Spleen (tissue), 11 donors: ENCODE measurements at regions not wholly inside any gene's neighbourhood (a gene's known extent, or its start where the extent isn't known, plus 50 kb on each side); places are given as distances from the start of the nearest gene placed in this dataset.

Experiments used
- DNase-seq: peaks from one replicate; pipeline ENCODE4 v3.0.0-alpha.2; 2020
- H3K27ac ChIP-seq, 8 donors: fragments of 200-600 bp; sonication (generic) in 7 of 8; 1 replicate in 4 of 8; 2 replicates in 4 of 8; pipeline versions ENCODE4 v1.5.0 to v1.8.0; 2016 to 2021; ENCODE audit warnings: inconsistent platforms in 4 of 8, mild to moderate bottlenecking in 4 of 8, moderate library complexity in 1 of 8
- H3K27me3 ChIP-seq, 7 donors: fragments of 200-600 bp; sonication (generic) in 6 of 7; replicated peaks in 1 of 7; 1 replicate in 4 of 7; 2 replicates in 3 of 7; pipeline versions ENCODE4 v1.5.0 to v1.8.0; 2016 to 2021; ENCODE audit warnings: inconsistent platforms in 3 of 7, mild to moderate bottlenecking in 1 of 7
- H3K36me3 ChIP-seq, 6 donors: fragments of 200-600 bp; sonication (generic) in 5 of 6; 1 replicate in 4 of 6; 2 replicates in 2 of 6; pipeline versions ENCODE4 v1.5.0 to v1.8.0; 2016 to 2021; ENCODE audit warnings: inconsistent platforms in 2 of 6
- H3K4me1 ChIP-seq, 6 donors: fragments of 200-600 bp; sonication (generic) in 5 of 6; 1 replicate in 3 of 6; 2 replicates in 3 of 6; pipeline versions ENCODE4 v1.5.0 to v1.8.0; 2016 to 2021; ENCODE audit warnings: inconsistent platforms in 3 of 6
- H3K4me3 ChIP-seq, 8 donors: fragments of 200-600 bp; sonication (generic) in 7 of 8; 1 replicate in 4 of 8; 2 replicates in 4 of 8; pipeline versions ENCODE4 v1.5.0 to v1.8.0; 2016 to 2021; ENCODE audit warnings: inconsistent platforms in 4 of 8, mild to moderate bottlenecking in 4 of 8, moderate library complexity in 2 of 8
- H3K9me3 ChIP-seq, 8 donors: fragments of 200-600 bp; sonication (generic) in 7 of 8; 1 replicate in 4 of 8; 2 replicates in 4 of 8; pipeline versions ENCODE4 v1.5.0 to v1.8.0; 2016 to 2021; ENCODE audit warnings: inconsistent platforms in 4 of 8
- CTCF ChIP-seq, 11 experiments: fragments of 200-600 bp in 7 of 11; fragments of 450-650 bp in 4 of 11; sonication (generic) in 4 of 11; IDR thresholded peaks in 8 of 11; conservative IDR thresholded peaks in 3 of 11; 1 replicate in 7 of 11; 2 replicates in 4 of 11; pipeline versions ENCODE4 v1.4.0 to v1.8.0; 2016 to 2021; ENCODE audit warnings: antibody characterized with exemption in 11 of 11, inconsistent platforms in 4 of 11, mild to moderate bottlenecking in 1 of 11
- POLR2A ChIP-seq, 3 donors: fragments of 450-650 bp; IDR thresholded peaks; one replicate each; pipeline ENCODE4 v1.5.1; 2017; ENCODE audit warnings: antibody characterized with exemption in 3 of 3, mild to moderate bottlenecking in 1 of 3
- POLR2AphosphoS5 ChIP-seq, 3 donors: sonication (generic); formaldehyde crosslinking; IDR thresholded peaks; one replicate each; pipeline ENCODE4 v1.5.1; 2017; ENCODE audit warnings: antibody characterized with exemption in 3 of 3
- WGBS, 5 donors: extraction: QIAGEN DNeasy Blood & Tissue Kit in 3 of 5; methylation state at CpG; one replicate each; pipeline versions ENCODE4 v1.1.5 to v1.1.7; 2013 to 2018; 5-methylcytosine and 5-hydroxymethylcytosine counted together
- intact Hi-C: fragments of 100-400 bp; cut with DNase I; formaldehyde crosslinking; loops from one replicate; pipeline ENCODE4 v1.15.0; 2023; ENCODE audit warnings: low total_unique reads
- donor health status: healthy with polysubstance abuse.
- donor health status: DM: no; HTN: no; CAD: no; lungs with moderate emphysema.
- donor health status: DM: no; HTN: no; CAD: no.
- donor health status: Bipolar disorder and iron deficiency.
- donor health status: healthy.
- donor health status: DM: no; HTN: no; CAD: no.
- donor health status: DM: yes; HTN: yes; CAD: no.

DNA sequence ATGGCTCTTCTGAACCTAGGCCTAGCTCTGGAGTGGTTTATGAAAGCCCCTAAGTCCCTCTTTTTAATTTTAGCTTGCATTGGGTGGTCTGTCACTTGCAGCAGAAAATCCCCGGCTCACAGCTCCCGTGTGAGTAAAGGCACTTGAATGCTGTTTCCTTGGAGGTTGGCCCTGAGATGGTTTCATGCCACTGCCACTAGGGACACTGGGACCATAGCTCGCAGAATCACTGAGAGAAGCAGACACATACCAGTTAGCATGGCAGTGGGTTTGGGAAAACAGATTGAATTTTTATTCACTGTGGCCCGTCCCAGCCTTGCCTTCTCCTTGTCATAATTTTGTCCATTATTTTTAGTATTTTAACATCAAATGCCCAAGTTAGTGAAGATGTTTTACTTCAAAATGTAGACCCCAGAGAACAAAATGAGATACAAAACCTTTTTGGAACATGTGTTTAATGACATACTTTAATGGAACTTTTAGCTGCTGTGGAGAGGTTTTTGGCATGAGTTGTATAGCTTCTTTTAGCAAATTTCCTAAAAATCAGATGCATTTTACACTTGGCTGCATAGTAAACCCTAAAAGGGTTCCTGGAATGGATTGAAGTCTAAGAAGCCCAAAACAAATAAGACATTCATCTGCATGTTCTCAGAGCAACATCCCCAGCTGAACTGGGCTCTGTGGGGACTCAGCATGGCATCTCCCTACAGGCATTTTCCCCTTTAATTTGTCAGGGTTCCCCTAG is 259.7 kb upstream of the PITRM1 start:
- no peak for DNase-seq
- no peaks in the 10 kb centered on the region for H3K27me3 ChIP-seq
- H3K9me3 ChIP-seq, result no peaks in the 10 kb centered on the region
- WGBS, 5 donors, result 82 to 98% (median 96%) methylated on average over 4 of the region's 4 CpGs
- peaks cover 0 to 6% (median 0%) of the 10 kb centered on the region in 6 donors for H3K4me1 ChIP-seq
- TF ChIP-seq POLR2AphosphoS5 (IDR thresholded peaks at IDR 0.05), result no peak
- TF ChIP-seq POLR2A (IDR thresholded peaks at IDR 0.05), result no peak
- TF ChIP-seq CTCF (IDR thresholded peaks at IDR 0.05 in 8 of 11, conservative IDR thresholded peaks at IDR 0.05 in 3 of 11), result no peak
- H3K36me3 ChIP-seq, result no peaks in the 10 kb centered on the region
- peak overlapping the region in 2 of 8 donors; percentile 62 to 70 for H3K27ac ChIP-seq
- H3K4me3 ChIP-seq, result no peak overlapping the region
- intact Hi-C loops, result no loop called here

- no peak for DNase-seq
- peaks cover 0 to 7% (median 2%) of the 10 kb centered on the region in 6 donors for H3K4me1 ChIP-seq
- TF ChIP-seq POLR2AphosphoS5 (IDR thresholded peaks at IDR 0.05) (no peak), POLR2A (IDR thresholded peaks at IDR 0.05) (no peak), CTCF (IDR thresholded peaks at IDR 0.05 in 8 of 11, conservative IDR thresholded peaks at IDR 0.05 in 3 of 11) (no peak)
- 67 to 75% (median 68%) methylated on average over 1 of the region's 1 CpG for WGBS, 5 donors
- no peak overlapping the region for H3K4me3 ChIP-seq
- H3K27me3 ChIP-seq, result no peaks in the 10 kb centered on the region
- H3K9me3 ChIP-seq, result no peaks in the 10 kb centered on the region
- no peak overlapping the region for H3K27ac ChIP-seq
- no peaks in the 10 kb centered on the region for H3K36me3 ChIP-seq
- intact Hi-C loops, result no loop called here
Measured at GRCh38 chr10:3430501-3430900, 257.9 kb upstream of the PITRM1 start.

GRCh38 chr10:3429676-3430075 is 257.1 kb upstream of the PITRM1 start:
- H3K27ac ChIP-seq, result no peak overlapping the region
- peaks cover 0 to 11% (median 4%) of the 10 kb centered on the region in 6 donors for H3K4me1 ChIP-seq
- no peak for DNase-seq
- WGBS, 5 donors, result 72 to 89% (median 75%) methylated on average over 7 of the region's 7 CpGs
- H3K36me3 ChIP-seq, result no peaks in the 10 kb centered on the region
- intact Hi-C loops, result no loop called here
- H3K27me3 ChIP-seq, result no peaks in the 10 kb centered on the region
- H3K4me3 ChIP-seq, result no peak overlapping the region
- no peaks in the 10 kb centered on the region for H3K9me3 ChIP-seq
- no peak for TF ChIP-seq POLR2A (IDR thresholded peaks at IDR 0.05)
- TF ChIP-seq POLR2AphosphoS5 (IDR thresholded peaks at IDR 0.05), result no peak
- no peak for TF ChIP-seq CTCF (IDR thresholded peaks at IDR 0.05 in 8 of 11, conservative IDR thresholded peaks at IDR 0.05 in 3 of 11)

GRCh38 chr10:3428826-3429225 is 256.2 kb upstream of the PITRM1 start:
- TF ChIP-seq POLR2A (IDR thresholded peaks at IDR 0.05) (no peak), CTCF (IDR thresholded peaks at IDR 0.05 in 8 of 11, conservative IDR thresholded peaks at IDR 0.05 in 3 of 11) (no peak), POLR2AphosphoS5 (IDR thresholded peaks at IDR 0.05) (no peak)
- Histone ChIP-seq H3K9me3 (no peaks in the 10 kb centered on the region), H3K27me3 (no peaks in the 10 kb centered on the region), H3K4me3 (no peak overlapping the region), H3K27ac (no peak overlapping the region), H3K4me1 (peaks cover 0 to 19% (median 5%) of the 10 kb centered on the region in 6 donors), H3K36me3 (no peaks in the 10 kb centered on the region)
- intact Hi-C loops, result no loop called here
- DNase-seq, result no peak
- 88 to 98% (median 91%) methylated on average over 3 of the region's 3 CpGs for WGBS, 5 donors
